MCF 10A (cell line): ENCODE measurements at regions not wholly inside any gene's neighbourhood (a gene's known extent, or its start where the extent isn't known, plus 50 kb on each side); places are given as distances from the start of the nearest gene placed in this dataset.

Experiments
- BruUV-seq: library from RNA; stranded (reverse); fragments of 400-500 nt; replicated peaks from 2 replicates; lab custom pipeline; 2021; lab: Mats Ljungman, UMichigan
- CTCF ChIA-PET: fragments of 300-600 bp; sonication (Branson Sonifier 250); formaldehyde crosslinking; extraction: SDS; loops from one replicate; lab custom pipeline; 2021; ENCODE audit warnings: antibody characterized with exemption, inconsistent platforms; lab: Yijun Ruan, JAX
- POLR2A ChIA-PET: fragments of 300-600, 350-650 bp; sonication (Branson Sonifier 250); formaldehyde crosslinking; extraction: SDS; loops from one replicate; lab custom pipeline; 2020; ENCODE audit warnings: antibody characterized with exemption, inconsistent platforms; lab: Yijun Ruan, JAX
- DNase-seq: peaks from one replicate; pipeline ENCODE4 v3.0.0-alpha.2; 2018; ENCODE audit not compliant: unreplicated experiment
- H3K27ac Mint-ChIP-seq: one replicate; pipeline ENCODE4 v1.8.0; 2022; ENCODE audit warnings: mild to moderate bottlenecking, low read depth, mixed read lengths; ENCODE audit not compliant: unreplicated experiment
- H3K27me3 Mint-ChIP-seq: one replicate; pipeline ENCODE4 v1.8.0; 2022; ENCODE audit warnings: mixed read lengths; ENCODE audit not compliant: insufficient read depth, unreplicated experiment
- H3K36me3 Mint-ChIP-seq: one replicate; pipeline ENCODE4 v1.8.0; 2022; ENCODE audit warnings: mild to moderate bottlenecking, moderate library complexity, mixed read lengths; ENCODE audit not compliant: insufficient read depth, unreplicated experiment
- H3K4me1 Mint-ChIP-seq: one replicate; pipeline ENCODE4 v1.8.0; 2022; ENCODE audit warnings: mixed read lengths; ENCODE audit not compliant: insufficient read depth, unreplicated experiment
- H3K4me3 Mint-ChIP-seq: one replicate; pipeline ENCODE4 v1.8.0; 2022; ENCODE audit warnings: mild to moderate bottlenecking, moderate library complexity, mixed read lengths; ENCODE audit not compliant: unreplicated experiment
- H3K9me3 Mint-ChIP-seq: one replicate; pipeline ENCODE4 v1.8.0; 2022; ENCODE audit warnings: mixed read lengths; ENCODE audit not compliant: unreplicated experiment
- CTCF ChIP-seq: fragments of 200-600 bp; IDR thresholded peaks from one replicate; pipeline ENCODE4 v1.8.0; 2022; ENCODE audit warnings: antibody characterized with exemption, mild to moderate bottlenecking; ENCODE audit not compliant: unreplicated experiment
- intact Hi-C: fragments of 100-400 bp; cut with micrococcal nuclease; formaldehyde crosslinking; loops from 2 replicates; pipeline ENCODE4 v1.14.1; 2022

GRCh38 chr6:22149501-22150367, 147.1 kb downstream of the PRL start:
- Mint-ChIP-seq H3K9me3 (no peaks in the 10 kb centered on the region), H3K27me3 (no peaks in the 10 kb centered on the region), H3K27ac (no peak overlapping the region), H3K36me3 (no peaks in the 10 kb centered on the region), H3K4me3 (no peak overlapping the region), H3K4me1 (peaks cover 11% of the 10 kb centered on the region)
- no peak for DNase-seq
- POLR2A ChIA-PET = interaction anchor here (0.7 to 1.2 kb wide), 3 partner anchors 18 to 519 kb away, joined by 3 read pairs; no protein-coding TSS in a partner anchor
- intact Hi-C loops = loop anchor here (10.0 kb wide), 1 partner anchor 555 kb away; the partner anchor contains the start of gene SOX4
- CTCF ChIA-PET = no interaction called here
- BruUV-seq = no TSS peak
- TF ChIP-seq CTCF = no peak

GRCh38 chr6:22150368-22151035, 146.3 kb downstream of the PRL start:
- no peak overlapping the region for H3K4me3 Mint-ChIP-seq
- no peaks in the 10 kb centered on the region for H3K9me3 Mint-ChIP-seq
- intact Hi-C loops = no loop called here
- no peak overlapping the region for H3K27ac Mint-ChIP-seq
- BruUV-seq = no TSS peak
- H3K36me3 Mint-ChIP-seq = no peaks in the 10 kb centered on the region
- CTCF ChIA-PET = no interaction called here
- no peak for TF ChIP-seq CTCF
- no peak for DNase-seq
- H3K27me3 Mint-ChIP-seq = no peaks in the 10 kb centered on the region
- H3K4me1 Mint-ChIP-seq = peaks cover 11% of the 10 kb centered on the region
- POLR2A ChIA-PET = no interaction called here

GRCh38 chr6:22151892-22152291, 144.9 kb downstream of the PRL start:
- no peak overlapping the region for H3K4me3 Mint-ChIP-seq
- H3K27me3 Mint-ChIP-seq = no peaks in the 10 kb centered on the region
- no peaks in the 10 kb centered on the region for H3K9me3 Mint-ChIP-seq
- H3K27ac Mint-ChIP-seq = no peak overlapping the region
- intact Hi-C loops = no loop called here
- no peak for TF ChIP-seq CTCF
- H3K4me1 Mint-ChIP-seq = peaks cover 11% of the 10 kb centered on the region
- ChIA-PET POLR2A (no interaction called here), CTCF (no interaction called here)
- no TSS peak for BruUV-seq
- DNase-seq = no peak
- H3K36me3 Mint-ChIP-seq = no peaks in the 10 kb centered on the region

- CTCF ChIA-PET = no interaction called here
- intact Hi-C loops = no loop called here
- no TSS peak for BruUV-seq
- Mint-ChIP-seq H3K9me3 (no peaks in the 10 kb centered on the region), H3K4me1 (peaks cover 8% of the 10 kb centered on the region), H3K27me3 (no peaks in the 10 kb centered on the region), H3K4me3 (no peak overlapping the region), H3K36me3 (no peaks in the 10 kb centered on the region), H3K27ac (no peak overlapping the region)
- no peak for TF ChIP-seq CTCF
- no peak for DNase-seq
- POLR2A ChIA-PET = no interaction called here
Observed at GRCh38 chr6:22152841-22153240, 144.0 kb downstream of the PRL start.
